ENCODE measurements at regions not wholly inside any gene's neighbourhood (a gene's known extent, or its start where the extent isn't known, plus 50 kb on each side); places are given as distances from the start of the nearest gene placed in this dataset.

GRCh38 chr2:48221846-48222516 is 92.5 kb upstream of the FOXN2 start:
- Histone ChIP-seq H3K4me1 (peaks cover 0 to 3% (median under 1%) of the 10 kb centered on the region in 4 donors), H3K36me3 (no peaks in the 10 kb centered on the region), H3K27me3 (no peaks in the 10 kb centered on the region), H3K27ac (no peak overlapping the region), H3K4me3 (no peak overlapping the region), H3K9me3 (no peaks in the 10 kb centered on the region)
- DNase-seq (no peak), ATAC-seq (ENCODE audit: low FRiP score in 2 of 2) (no peak)
- WGBS, 2 donors: 58 to 78% methylated on average over 4 of the region's 4 CpGs
- TF ChIP-seq CTCF (IDR thresholded peaks at IDR 0.05): no peak

GRCh38 chr2:48227617-48228344 is 86.7 kb upstream of the FOXN2 start:
- peak in 1 of 2 donors; percentile 85 for ATAC-seq (ENCODE audit: low FRiP score in 2 of 2)
- Histone ChIP-seq H3K27ac (peak overlapping the region in 3 of 4 donors; percentile 48 to 59 (median 55)), H3K4me1 (peaks cover 0 to 9% (median 2%) of the 10 kb centered on the region in 4 donors), H3K27me3 (no peaks in the 10 kb centered on the region), H3K9me3 (no peaks in the 10 kb centered on the region), H3K4me3 (no peak overlapping the region), H3K36me3 (no peaks in the 10 kb centered on the region)
- TF ChIP-seq EP300 (IDR thresholded peaks at IDR 0.05) (peak in 2 of 4 donors; percentile 40 to 67), CTCF (IDR thresholded peaks at IDR 0.05) (no peak), POLR2A (IDR thresholded peaks at IDR 0.05) (no peak), POLR2AphosphoS5 (IDR thresholded peaks at IDR 0.05) (no peak)
- DNase-seq: no peak
- 38 to 48% methylated on average over 3 of the region's 3 CpGs for WGBS, 2 donors

- H3K27me3 ChIP-seq: no peaks in the 10 kb centered on the region
- H3K4me1 ChIP-seq: peaks cover 0 to 9% (median 2%) of the 10 kb centered on the region in 4 donors
- no peak overlapping the region for H3K4me3 ChIP-seq
- TF ChIP-seq CTCF (IDR thresholded peaks at IDR 0.05) (no peak), POLR2A (IDR thresholded peaks at IDR 0.05) (no peak), EP300 (IDR thresholded peaks at IDR 0.05) (no peak), POLR2AphosphoS5 (IDR thresholded peaks at IDR 0.05) (no peak)
- no peaks in the 10 kb centered on the region for H3K9me3 ChIP-seq
- H3K36me3 ChIP-seq: no peaks in the 10 kb centered on the region
- no peak for DNase-seq
- H3K27ac ChIP-seq: peak overlapping the region in 2 of 4 donors; percentile 37 to 48
- no peak for ATAC-seq (ENCODE audit: low FRiP score in 2 of 2)
- 89 to 92% methylated on average over 2 of the region's 2 CpGs for WGBS, 2 donors
Measured at GRCh38 chr2:48228345-48228684, 86.2 kb upstream of the FOXN2 start.

GRCh38 chr2:48229063-48229462 is 85.4 kb upstream of the FOXN2 start:
- no peaks in the 10 kb centered on the region for H3K36me3 ChIP-seq
- no peak overlapping the region for H3K4me3 ChIP-seq
- peaks cover 0 to 9% (median 2%) of the 10 kb centered on the region in 4 donors for H3K4me1 ChIP-seq
- DNase-seq (no peak), ATAC-seq (ENCODE audit: low FRiP score in 2 of 2) (no peak)
- no peaks in the 10 kb centered on the region for H3K9me3 ChIP-seq
- TF ChIP-seq POLR2A (IDR thresholded peaks at IDR 0.05) (no peak), EP300 (IDR thresholded peaks at IDR 0.05) (no peak), CTCF (IDR thresholded peaks at IDR 0.05) (no peak), POLR2AphosphoS5 (IDR thresholded peaks at IDR 0.05) (no peak)
- H3K27ac ChIP-seq: peak overlapping the region in 1 of 4 donors; percentile 48
- 93 to 94% methylated on average over 5 of the region's 5 CpGs for WGBS, 2 donors
- H3K27me3 ChIP-seq: no peaks in the 10 kb centered on the region
